Gastroesophageal sphincter (tissue), 4 donors: ENCODE measurements at regions not wholly inside any gene's neighbourhood (a gene's known extent, or its start where the extent isn't known, plus 50 kb on each side); places are given as distances from the start of the nearest gene placed in this dataset.

Experiments used
- ATAC-seq: fragments of 150-250 bp; one replicate; pipeline ENCODE4 v1.9.1; 2016; ENCODE audit warnings: mild to moderate bottlenecking, moderate library complexity
- H3K27ac ChIP-seq, 4 donors: fragments of 200-600 bp; sonication (generic) in 3 of 4; 1 replicate in 3 of 4; 2 replicates in 1 of 4; pipeline ENCODE4 v1.5.1; 2016 to 2019
- H3K27me3 ChIP-seq: fragments of 200-600 bp; sonication (generic); one replicate; pipeline ENCODE4 v1.5.1; 2019
- H3K36me3 ChIP-seq, 2 donors: fragments of 200-600 bp; sonication (generic); one replicate each; pipeline ENCODE4 v1.5.1; 2019; ENCODE audit warnings: control low read depth in 1 of 2
- H3K4me1 ChIP-seq, 3 donors: fragments of 200-600 bp; sonication (generic); 1 replicate in 2 of 3; 2 replicates in 1 of 3; pipeline ENCODE4 v1.5.1; 2016 to 2019; ENCODE audit warnings: control low read depth in 2 of 3
- H3K4me3 ChIP-seq, 2 donors: fragments of 200-600 bp; sonication (generic); one replicate each; pipeline ENCODE4 v1.5.1; 2019; ENCODE audit warnings: mild to moderate bottlenecking in 1 of 2, moderate library complexity in 1 of 2
- H3K9me3 ChIP-seq, 3 donors: fragments of 200-600 bp; sonication (generic); one replicate each; pipeline ENCODE4 v1.5.1; 2017 to 2019; ENCODE audit warnings: control low read depth in 2 of 3
- EP300 ChIP-seq: sonication (generic); formaldehyde crosslinking; IDR thresholded peaks from one replicate; pipeline ENCODE4 v1.6.1; 2017; ENCODE audit warnings: antibody characterized with exemption, mild to moderate bottlenecking
- POLR2A ChIP-seq, 2 donors: fragments of 450-650 bp; IDR thresholded peaks; one replicate each; pipeline ENCODE4 v1.6.1; 2017; ENCODE audit warnings: antibody characterized with exemption in 2 of 2, mild to moderate bottlenecking in 2 of 2, moderate library complexity in 1 of 2
- POLR2AphosphoS5 ChIP-seq: sonication (generic); formaldehyde crosslinking; IDR thresholded peaks from one replicate; pipeline ENCODE4 v1.6.1; 2017; ENCODE audit warnings: antibody characterized with exemption
- WGBS, 2 donors: methylation state at CpG; one replicate each; pipeline ENCODE4 v1.1.5; 2018; ENCODE audit warnings: low coverage in 1 of 2; 5-methylcytosine and 5-hydroxymethylcytosine counted together
- TF ChIP-seq, protein P1 (sequence below), 4 experiments: fragments of 200-600 bp in 2 of 4; fragments of 450-650 bp in 2 of 4; sonication (generic) in 1 of 4; IDR thresholded peaks; one replicate each; pipeline ENCODE4 v1.5.1; 2017 to 2019; ENCODE audit warnings: antibody characterized with exemption in 4 of 4, mild to moderate bottlenecking in 2 of 4, moderate library complexity in 2 of 4

- H3K36me3 ChIP-seq: no peaks in the 10 kb centered on the region
- no peak overlapping the region for H3K4me3 ChIP-seq
- peaks cover 0 to 4% (median 0%) of the 10 kb centered on the region in 3 donors for H3K4me1 ChIP-seq
- TF ChIP-seq EP300 (no peak), POLR2AphosphoS5 (no peak), POLR2A (IDR thresholded peaks at IDR 0.05) (no peak)
- TF ChIP-seq, protein P1, sequence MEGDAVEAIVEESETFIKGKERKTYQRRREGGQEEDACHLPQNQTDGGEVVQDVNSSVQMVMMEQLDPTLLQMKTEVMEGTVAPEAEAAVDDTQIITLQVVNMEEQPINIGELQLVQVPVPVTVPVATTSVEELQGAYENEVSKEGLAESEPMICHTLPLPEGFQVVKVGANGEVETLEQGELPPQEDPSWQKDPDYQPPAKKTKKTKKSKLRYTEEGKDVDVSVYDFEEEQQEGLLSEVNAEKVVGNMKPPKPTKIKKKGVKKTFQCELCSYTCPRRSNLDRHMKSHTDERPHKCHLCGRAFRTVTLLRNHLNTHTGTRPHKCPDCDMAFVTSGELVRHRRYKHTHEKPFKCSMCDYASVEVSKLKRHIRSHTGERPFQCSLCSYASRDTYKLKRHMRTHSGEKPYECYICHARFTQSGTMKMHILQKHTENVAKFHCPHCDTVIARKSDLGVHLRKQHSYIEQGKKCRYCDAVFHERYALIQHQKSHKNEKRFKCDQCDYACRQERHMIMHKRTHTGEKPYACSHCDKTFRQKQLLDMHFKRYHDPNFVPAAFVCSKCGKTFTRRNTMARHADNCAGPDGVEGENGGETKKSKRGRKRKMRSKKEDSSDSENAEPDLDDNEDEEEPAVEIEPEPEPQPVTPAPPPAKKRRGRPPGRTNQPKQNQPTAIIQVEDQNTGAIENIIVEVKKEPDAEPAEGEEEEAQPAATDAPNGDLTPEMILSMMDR (IDR thresholded peaks at IDR 0.05): no peak
- H3K27me3 ChIP-seq: no peaks in the 10 kb centered on the region
- ATAC-seq: no peak
- H3K9me3 ChIP-seq: no peaks in the 10 kb centered on the region
- WGBS, 2 donors: 74 to 100% methylated on average over 1 to 2 of the region's 2 CpGs
- H3K27ac ChIP-seq: no peak overlapping the region
Observed at GRCh38 chr9:20228096-20228495, 394.2 kb downstream of the MLLT3 start.

GRCh38 chr9:20227166-20227874, 395.0 kb downstream of the MLLT3 start:
- TF ChIP-seq, protein P1 (IDR thresholded peaks at IDR 0.05): no peak
- TF ChIP-seq POLR2AphosphoS5: no peak
- no peak for TF ChIP-seq EP300
- TF ChIP-seq POLR2A (IDR thresholded peaks at IDR 0.05): no peak
- Histone ChIP-seq H3K27me3 (no peaks in the 10 kb centered on the region), H3K9me3 (no peaks in the 10 kb centered on the region), H3K4me3 (no peak overlapping the region), H3K36me3 (no peaks in the 10 kb centered on the region), H3K27ac (no peak overlapping the region), H3K4me1 (peaks cover 0 to 4% (median 0%) of the 10 kb centered on the region in 3 donors)
- no peak for ATAC-seq
- 38 to 48% methylated on average over 2 of the region's 2 CpGs for WGBS, 2 donors

- H3K4me1 ChIP-seq: peaks cover 0 to 4% (median 0%) of the 10 kb centered on the region in 3 donors
- no peaks in the 10 kb centered on the region for H3K9me3 ChIP-seq
- H3K36me3 ChIP-seq: no peaks in the 10 kb centered on the region
- no peak overlapping the region for H3K4me3 ChIP-seq
- 70 to 94% methylated on average over 3 to 5 of the region's 5 CpGs for WGBS, 2 donors
- no peaks in the 10 kb centered on the region for H3K27me3 ChIP-seq
- TF ChIP-seq, protein P1 (IDR thresholded peaks at IDR 0.05): no peak
- TF ChIP-seq EP300: no peak
- no peak for TF ChIP-seq POLR2A (IDR thresholded peaks at IDR 0.05)
- TF ChIP-seq POLR2AphosphoS5: no peak
- no peak overlapping the region for H3K27ac ChIP-seq
- ATAC-seq: no peak
Observed at GRCh38 chr9:20226345-20226744, 396.0 kb downstream of the MLLT3 start.

DNA sequence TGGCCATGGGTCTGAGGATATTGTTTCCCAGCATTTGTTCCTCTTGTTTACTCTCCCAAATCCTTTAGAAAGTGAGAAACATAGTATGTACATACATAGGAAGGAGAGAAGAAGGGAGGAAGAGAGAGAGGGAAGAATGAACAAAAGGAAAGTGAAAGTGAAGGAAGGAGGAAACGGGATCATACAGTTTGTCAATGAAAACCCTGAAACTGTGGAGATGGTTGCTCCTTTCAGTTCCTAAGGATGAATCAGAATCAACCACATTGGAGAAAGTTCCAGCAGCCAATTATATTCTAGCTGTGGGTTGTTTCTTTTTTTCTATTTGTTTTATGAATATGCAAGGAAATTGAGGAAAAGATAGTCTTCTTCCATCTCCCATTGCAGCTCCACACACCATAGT, 396.5 kb downstream of the MLLT3 start:
- TF ChIP-seq POLR2AphosphoS5: no peak
- no peak for TF ChIP-seq POLR2A (IDR thresholded peaks at IDR 0.05)
- TF ChIP-seq, protein P1 (IDR thresholded peaks at IDR 0.05): no peak
- no peak for TF ChIP-seq EP300
- no peaks in the 10 kb centered on the region for H3K9me3 ChIP-seq
- ATAC-seq: no peak
- peaks cover 0 to 4% (median 0%) of the 10 kb centered on the region in 3 donors for H3K4me1 ChIP-seq
- 63 to 70% methylated on average over 1 of the region's 1 CpG for WGBS, 2 donors
- H3K27me3 ChIP-seq: no peaks in the 10 kb centered on the region
- H3K4me3 ChIP-seq: no peak overlapping the region
- H3K36me3 ChIP-seq: no peaks in the 10 kb centered on the region
- H3K27ac ChIP-seq: no peak overlapping the region

DNA sequence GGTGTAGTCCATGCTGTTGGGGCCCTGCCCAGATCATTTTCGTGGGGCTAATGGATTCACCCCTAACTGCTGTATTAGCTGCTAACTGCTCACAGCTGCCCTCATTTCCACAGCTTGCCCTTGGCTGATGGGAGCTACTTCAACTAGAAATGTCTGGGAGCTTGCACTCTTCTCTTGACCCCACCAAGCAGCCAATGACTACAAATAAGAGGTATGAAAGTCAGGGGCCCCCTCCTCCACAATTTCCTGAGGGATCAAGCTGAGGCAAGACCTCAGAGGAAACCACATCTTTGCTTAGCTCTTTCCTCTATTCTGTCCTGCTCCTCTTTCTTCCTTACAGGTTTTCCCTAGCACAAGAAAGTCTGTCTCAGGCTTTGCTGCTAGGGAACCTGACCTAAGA, 397.5 kb downstream of the MLLT3 start:
- no peak overlapping the region for H3K27ac ChIP-seq
- TF ChIP-seq, protein P1 (IDR thresholded peaks at IDR 0.05): no peak
- no peaks in the 10 kb centered on the region for H3K36me3 ChIP-seq
- 47 to 67% methylated on average over 1 of the region's 1 CpG for WGBS, 2 donors
- H3K27me3 ChIP-seq: no peaks in the 10 kb centered on the region
- no peak overlapping the region for H3K4me3 ChIP-seq
- ATAC-seq: no peak
- peaks cover 0 to 4% (median 0%) of the 10 kb centered on the region in 3 donors for H3K4me1 ChIP-seq
- H3K9me3 ChIP-seq: no peaks in the 10 kb centered on the region
